ENCODE measurements at regions not wholly inside any gene's neighbourhood (a gene's known extent, or its start where the extent isn't known, plus 50 kb on each side); places are given as distances from the start of the nearest gene placed in this dataset.

DNA sequence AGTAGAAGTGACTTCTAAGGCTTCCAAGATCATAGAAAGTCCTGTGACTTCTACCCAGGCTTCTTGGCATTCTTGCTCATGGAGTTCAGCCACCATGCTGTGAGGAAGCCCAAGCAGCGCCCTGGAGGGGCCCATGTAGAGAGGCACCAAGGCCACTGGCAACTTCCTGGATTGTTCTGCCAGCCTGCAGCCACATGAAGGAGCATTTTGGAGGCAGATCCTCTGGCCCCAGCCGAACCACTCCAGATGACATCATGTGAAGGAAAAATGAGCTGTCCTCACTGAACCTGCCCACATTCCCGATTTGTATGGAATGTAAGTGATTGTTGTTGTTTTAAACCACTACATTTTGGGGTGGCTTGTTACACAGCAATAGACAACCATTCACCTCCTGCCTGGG lies 51.5 kb upstream of the MNX1 start:
- TF ChIP-seq SUZ12 (IDR thresholded peaks at IDR 0.05; ENCODE audit: extremely low read depth, insufficient read depth, insufficient read length), result no peak
- no peak for TF ChIP-seq YY1 (IDR thresholded peaks at IDR 0.05; ENCODE audit: insufficient read depth, insufficient read length)
- no peak for TF ChIP-seq ZNF274 (IDR thresholded peaks at IDR 0.05; ENCODE audit: low read depth, low read length)
- H3K27me3 ChIP-seq (ENCODE audit: insufficient read depth, insufficient read length), result no peaks in the 10 kb centered on the region
- no peaks in the 10 kb centered on the region; the same call in 1 of the 2 replicates for H3K9me3 ChIP-seq (ENCODE audit: insufficient read depth, low read length)
- H3K4me1 ChIP-seq (ENCODE audit: insufficient read depth, insufficient read length), result no peaks in the 10 kb centered on the region
- H3K9ac ChIP-seq (ENCODE audit: insufficient read length, low read depth), result no peak overlapping the region
- H3K36me3 ChIP-seq (ENCODE audit: insufficient read depth, insufficient read length, low read length), result no peaks in the 10 kb centered on the region
- DNase-seq (ENCODE audit: low read depth, low spot score), result no peak
- no peak overlapping the region for H3K4me3 ChIP-seq (ENCODE audit: insufficient read length, low read depth)

DNA sequence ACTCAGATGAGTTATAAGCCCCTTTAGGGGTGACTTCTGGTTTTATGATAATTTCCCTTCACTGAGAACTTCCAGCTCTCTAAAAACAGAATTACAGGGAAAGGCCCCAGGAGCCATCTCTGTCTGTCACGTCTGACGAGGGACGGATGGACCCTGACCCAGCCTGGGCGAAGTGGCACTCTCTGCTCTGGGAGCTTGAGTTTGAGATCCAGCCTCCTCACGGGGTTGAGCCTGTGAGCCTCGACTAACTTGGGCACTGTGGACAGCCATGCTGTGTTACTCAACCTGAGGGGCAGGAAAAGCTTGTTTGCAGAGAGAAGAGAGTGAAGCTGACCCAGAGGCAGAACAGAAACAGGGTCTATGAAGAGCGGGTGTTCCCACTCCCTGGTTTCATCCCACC lies 54.6 kb upstream of the MNX1 start:
- DNase-seq (ENCODE audit: low read depth, low spot score), result no peak
- Histone ChIP-seq H3K27me3 (ENCODE audit: insufficient read depth, insufficient read length) (no peaks in the 10 kb centered on the region), H3K4me1 (ENCODE audit: insufficient read depth, insufficient read length) (no peaks in the 10 kb centered on the region), H3K9me3 (ENCODE audit: insufficient read depth, low read length) (no peaks in the 10 kb centered on the region), H3K36me3 (ENCODE audit: insufficient read depth, insufficient read length, low read length) (no peaks in the 10 kb centered on the region), H3K9ac (ENCODE audit: insufficient read length, low read depth) (no peak overlapping the region), H3K4me3 (ENCODE audit: insufficient read length, low read depth) (no peak overlapping the region)
- no peak for TF ChIP-seq ZNF274 (IDR thresholded peaks at IDR 0.05; ENCODE audit: low read depth, low read length)

DNA sequence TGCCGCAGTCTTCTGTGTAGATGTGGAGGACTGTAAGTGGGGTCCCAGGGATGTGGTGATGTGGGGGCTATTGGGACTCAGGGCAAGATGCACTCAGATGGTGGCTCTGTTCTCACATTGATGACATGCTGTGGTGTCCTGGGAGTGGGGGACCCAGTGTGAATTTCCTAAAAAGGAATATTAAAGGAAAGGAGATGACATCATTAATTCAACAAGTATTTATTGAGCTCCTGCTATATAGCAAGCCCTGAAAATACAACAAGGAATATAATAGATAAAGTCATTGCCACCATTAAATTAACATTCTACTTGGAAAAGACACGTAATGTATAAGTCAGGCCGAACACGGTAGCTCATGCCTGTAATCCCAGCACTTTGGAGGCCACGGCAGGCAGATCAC lies 61.9 kb upstream of the MNX1 start:
- H3K36me3 ChIP-seq (ENCODE audit: insufficient read depth, insufficient read length, low read length), result no peaks in the 10 kb centered on the region
- no peaks in the 10 kb centered on the region for H3K9me3 ChIP-seq (ENCODE audit: insufficient read depth, low read length)
- H3K4me1 ChIP-seq (ENCODE audit: insufficient read depth, insufficient read length), result no peaks in the 10 kb centered on the region
- no peak overlapping the region for H3K9ac ChIP-seq (ENCODE audit: insufficient read length, low read depth)
- no peak for DNase-seq (ENCODE audit: low read depth, low spot score)
- peaks cover 18% of the 10 kb centered on the region for H3K27me3 ChIP-seq (ENCODE audit: insufficient read depth, insufficient read length)
- H3K4me3 ChIP-seq (ENCODE audit: insufficient read length, low read depth), result no peak overlapping the region
- no peak for TF ChIP-seq SUZ12 (IDR thresholded peaks at IDR 0.05; ENCODE audit: extremely low read depth, insufficient read depth, insufficient read length)
- no peak for TF ChIP-seq YY1 (IDR thresholded peaks at IDR 0.05; ENCODE audit: insufficient read depth, insufficient read length)
- no peak for TF ChIP-seq ZNF274 (IDR thresholded peaks at IDR 0.05; ENCODE audit: low read depth, low read length)

DNA sequence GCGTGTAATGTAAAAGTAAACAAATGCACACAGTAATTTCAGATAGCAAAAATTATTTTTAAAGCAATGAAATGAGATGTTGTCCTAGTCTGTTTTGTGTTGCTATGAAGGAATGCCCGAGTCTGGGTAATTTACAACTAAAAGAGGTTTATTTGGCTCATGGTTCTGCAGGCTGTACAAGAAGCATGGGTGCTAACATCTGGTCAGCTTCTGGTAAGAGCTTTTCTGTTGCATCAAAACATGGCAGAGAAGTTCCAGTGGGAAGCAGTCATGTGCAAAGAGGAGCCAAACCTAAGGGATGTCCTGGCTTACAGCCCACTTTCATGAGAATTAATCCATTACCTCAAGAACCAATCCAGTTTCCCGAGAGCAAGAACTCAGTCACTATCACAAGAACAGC lies 62.9 kb upstream of the MNX1 start:
- H3K9me3 ChIP-seq (ENCODE audit: insufficient read depth, low read length), result no peaks in the 10 kb centered on the region
- peaks cover 27% of the 10 kb centered on the region for H3K27me3 ChIP-seq (ENCODE audit: insufficient read depth, insufficient read length)
- H3K4me3 ChIP-seq (ENCODE audit: insufficient read length, low read depth), result no peak overlapping the region
- no peak for TF ChIP-seq ZNF274 (IDR thresholded peaks at IDR 0.05; ENCODE audit: low read depth, low read length)
- no peak for TF ChIP-seq YY1 (IDR thresholded peaks at IDR 0.05; ENCODE audit: insufficient read depth, insufficient read length)
- TF ChIP-seq SUZ12 (IDR thresholded peaks at IDR 0.05; ENCODE audit: extremely low read depth, insufficient read depth, insufficient read length), result no peak
- DNase-seq (ENCODE audit: low read depth, low spot score), result no peak
- no peaks in the 10 kb centered on the region for H3K36me3 ChIP-seq (ENCODE audit: insufficient read depth, insufficient read length, low read length)
- no peaks in the 10 kb centered on the region for H3K4me1 ChIP-seq (ENCODE audit: insufficient read depth, insufficient read length)
- no peak overlapping the region for H3K9ac ChIP-seq (ENCODE audit: insufficient read length, low read depth)

DNA sequence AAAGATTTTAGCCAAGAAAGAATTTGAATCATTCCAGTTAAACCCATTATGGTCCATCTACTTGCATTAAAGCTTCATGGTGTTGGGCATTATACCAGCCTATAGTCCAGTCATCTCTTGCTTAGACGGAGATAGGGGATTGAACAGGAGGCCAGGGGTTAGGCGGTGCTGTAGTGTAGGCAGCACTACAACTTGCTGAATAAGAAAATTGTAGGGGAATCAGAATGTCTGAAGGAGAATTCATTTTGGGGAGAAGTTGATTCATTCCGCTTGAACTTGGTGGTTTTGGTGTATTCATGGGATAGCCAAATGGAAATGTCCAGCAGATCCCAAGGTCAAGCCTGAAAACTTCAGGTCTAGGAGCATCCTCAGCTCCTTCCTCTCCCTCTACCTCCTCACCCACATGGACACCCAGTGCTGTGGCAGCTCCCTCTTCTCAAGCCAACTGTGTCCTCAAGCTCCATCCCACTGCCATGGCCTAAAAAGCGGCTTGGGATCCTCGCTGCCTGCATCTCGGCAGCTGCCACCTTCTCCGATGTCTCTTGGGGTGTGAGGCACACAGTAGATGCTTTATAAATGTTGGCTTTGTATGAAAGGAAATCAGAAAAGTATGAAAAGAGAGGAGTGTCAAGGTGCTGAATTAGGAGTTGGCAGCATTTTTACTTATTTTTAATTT lies 63.6 kb upstream of the MNX1 start:
- H3K36me3 ChIP-seq (ENCODE audit: insufficient read depth, insufficient read length, low read length), result no peaks in the 10 kb centered on the region
- H3K9me3 ChIP-seq (ENCODE audit: insufficient read depth, low read length), result no peaks in the 10 kb centered on the region
- no peak overlapping the region for H3K4me3 ChIP-seq (ENCODE audit: insufficient read length, low read depth)
- no peak for DNase-seq (ENCODE audit: low read depth, low spot score)
- peaks cover 35% of the 10 kb centered on the region for H3K27me3 ChIP-seq (ENCODE audit: insufficient read depth, insufficient read length)
- no peak for TF ChIP-seq YY1 (IDR thresholded peaks at IDR 0.05; ENCODE audit: insufficient read depth, insufficient read length)
- TF ChIP-seq ZNF274 (IDR thresholded peaks at IDR 0.05; ENCODE audit: low read depth, low read length), result no peak
- TF ChIP-seq SUZ12 (IDR thresholded peaks at IDR 0.05; ENCODE audit: extremely low read depth, insufficient read depth, insufficient read length), result no peak
- no peaks in the 10 kb centered on the region for H3K4me1 ChIP-seq (ENCODE audit: insufficient read depth, insufficient read length)
- H3K9ac ChIP-seq (ENCODE audit: insufficient read length, low read depth), result no peak overlapping the region

DNA sequence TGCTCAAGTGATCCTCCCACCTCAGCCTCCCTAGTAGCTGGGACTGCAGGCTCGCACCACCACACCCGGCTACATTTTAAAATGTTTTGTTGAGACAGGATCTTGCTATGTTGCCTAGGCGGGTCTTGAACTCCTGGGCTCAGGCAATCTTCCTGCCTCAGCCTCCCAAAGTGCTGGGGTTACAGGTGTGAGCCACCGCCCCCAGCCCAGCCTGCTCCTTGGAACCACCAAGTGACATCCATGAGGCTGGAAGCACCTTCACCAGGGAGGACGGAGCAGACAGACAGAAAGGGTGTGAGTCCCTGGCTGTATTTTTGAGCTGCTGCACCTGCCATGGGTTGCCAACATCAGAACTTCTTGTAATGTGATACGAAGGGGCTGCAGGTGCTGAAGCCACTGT lies 62.3 kb upstream of the UBE3C start:
- TF ChIP-seq SUZ12 (IDR thresholded peaks at IDR 0.05; ENCODE audit: extremely low read depth, insufficient read depth, insufficient read length) (no peak), YY1 (IDR thresholded peaks at IDR 0.05; ENCODE audit: insufficient read depth, insufficient read length) (no peak), ZNF274 (IDR thresholded peaks at IDR 0.05; ENCODE audit: low read depth, low read length) (no peak)
- H3K9ac ChIP-seq (ENCODE audit: insufficient read length, low read depth), result no peak overlapping the region
- H3K27me3 ChIP-seq (ENCODE audit: insufficient read depth, insufficient read length), result peaks cover 44% of the 10 kb centered on the region
- H3K36me3 ChIP-seq (ENCODE audit: insufficient read depth, insufficient read length, low read length), result no peaks in the 10 kb centered on the region
- no peaks in the 10 kb centered on the region for H3K9me3 ChIP-seq (ENCODE audit: insufficient read depth, low read length)
- no peak overlapping the region for H3K4me3 ChIP-seq (ENCODE audit: insufficient read length, low read depth)
- H3K4me1 ChIP-seq (ENCODE audit: insufficient read depth, insufficient read length), result no peaks in the 10 kb centered on the region
- no peak for DNase-seq (ENCODE audit: low read depth, low spot score)

DNA sequence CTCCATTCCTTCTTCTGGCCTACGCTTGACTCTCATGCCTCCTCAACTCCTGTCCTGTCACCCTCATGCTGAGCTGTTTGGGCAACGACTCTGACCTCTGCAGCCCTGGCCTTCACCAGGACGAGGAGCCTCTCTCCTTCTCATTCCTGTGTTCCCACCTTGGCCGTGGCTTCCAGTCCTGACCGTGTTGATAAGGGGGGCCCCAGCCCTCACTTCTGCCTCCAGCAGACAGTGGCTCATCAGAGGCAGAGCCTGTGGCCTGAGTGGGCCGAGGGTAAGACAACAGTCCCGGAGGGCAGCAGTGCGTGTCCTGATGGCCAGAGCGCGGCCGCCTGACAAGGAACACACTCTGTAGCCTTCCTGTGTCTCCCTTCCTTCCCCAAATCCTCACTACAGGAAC lies 61.7 kb upstream of the UBE3C start:
- Histone ChIP-seq H3K27me3 (ENCODE audit: insufficient read depth, insufficient read length) (peaks cover 44% of the 10 kb centered on the region), H3K9ac (ENCODE audit: insufficient read length, low read depth) (no peak overlapping the region), H3K4me1 (ENCODE audit: insufficient read depth, insufficient read length) (no peaks in the 10 kb centered on the region), H3K4me3 (ENCODE audit: insufficient read length, low read depth) (no peak overlapping the region), H3K9me3 (ENCODE audit: insufficient read depth, low read length) (no peaks in the 10 kb centered on the region), H3K36me3 (ENCODE audit: insufficient read depth, insufficient read length, low read length) (no peaks in the 10 kb centered on the region)
- DNase-seq (ENCODE audit: low read depth, low spot score), result no peak
- TF ChIP-seq SUZ12 (IDR thresholded peaks at IDR 0.05; ENCODE audit: extremely low read depth, insufficient read depth, insufficient read length) (no peak), YY1 (IDR thresholded peaks at IDR 0.05; ENCODE audit: insufficient read depth, insufficient read length) (no peak), ZNF274 (IDR thresholded peaks at IDR 0.05; ENCODE audit: low read depth, low read length) (no peak)
